Liver (tissue), 8 donors: ENCODE measurements at regions not wholly inside any gene's neighbourhood (a gene's known extent, or its start where the extent isn't known, plus 50 kb on each side); places are given as distances from the start of the nearest gene placed in this dataset.

Experiments
- DNase-seq: peaks from one replicate; pipeline ENCODE4 v3.0.0-alpha.2; 2017; ENCODE audit warnings: low spot score
- H3K27ac ChIP-seq, 2 donors: one replicate each; pipeline ENCODE4 v1.7.0; 2013; ENCODE audit warnings: inconsistent platforms in 2 of 2, low read length in 2 of 2, control low read depth in 1 of 2, low read depth in 1 of 2, mild to moderate bottlenecking in 1 of 2
- H3K27me3 ChIP-seq, 4 donors: one replicate each; pipeline versions ENCODE4 v1.6.1 to v1.7.0; 2013; ENCODE audit warnings: low read length in 3 of 4, inconsistent platforms in 1 of 4, mild to moderate bottlenecking in 1 of 4, moderate library complexity in 1 of 4; ENCODE audit not compliant: control insufficient read depth in 4 of 4, insufficient read depth in 4 of 4
- H3K36me3 ChIP-seq, 4 donors: one replicate each; pipeline versions ENCODE4 v1.6.1 to v1.7.0; 2013; ENCODE audit warnings: low read length in 3 of 4, mild to moderate bottlenecking in 3 of 4, low read depth in 1 of 4, moderate library complexity in 1 of 4; ENCODE audit not compliant: control insufficient read depth in 4 of 4, insufficient read depth in 3 of 4
- H3K4me1 ChIP-seq, 4 donors: one replicate each; pipeline versions ENCODE4 v1.6.1 to v1.7.0; 2013; ENCODE audit warnings: low read length in 3 of 4, mild to moderate bottlenecking in 3 of 4, moderate library complexity in 1 of 4; ENCODE audit not compliant: control insufficient read depth in 4 of 4, insufficient read depth in 4 of 4
- H3K4me3 ChIP-seq, 3 donors: one replicate each; pipeline versions ENCODE4 v1.6.1 to v1.7.0; 2013; ENCODE audit warnings: low read length in 3 of 3, control low read depth in 1 of 3, low read depth in 1 of 3, mild to moderate bottlenecking in 1 of 3
- H3K9ac ChIP-seq, 2 donors: one replicate each; pipeline ENCODE4 v1.7.0; 2013; ENCODE audit warnings: low read length in 2 of 2, mild to moderate bottlenecking in 2 of 2, moderate library complexity in 2 of 2, control low read depth in 1 of 2, low read depth in 1 of 2
- H3K9me3 ChIP-seq, 4 donors: one replicate each; pipeline versions ENCODE4 v1.6.1 to v1.7.0; 2013; ENCODE audit warnings: low read length in 3 of 4; ENCODE audit not compliant: control insufficient read depth in 4 of 4
- ATF3 ChIP-seq: IDR thresholded peaks from 2 replicates; pipeline ENCODE4 v1.6.1; 2016; ENCODE audit warnings: antibody characterized with exemption
- CTCF ChIP-seq: fragments of 150-350 bp; IDR thresholded peaks from 2 replicates; pipeline ENCODE4 v1.5.1; 2017; ENCODE audit warnings: improper control_type of control experiment, low read depth, low read length; ENCODE audit not compliant: missing input control
- EGR1 ChIP-seq, 2 donors: IDR thresholded peaks; 2 replicates each; pipeline ENCODE4 v1.6.1; 2016 to 2018; ENCODE audit warnings: antibody characterized with exemption in 2 of 2, low read depth in 2 of 2
- FOXA1 ChIP-seq: IDR thresholded peaks from 2 replicates; pipeline ENCODE4 v1.6.1; 2016; ENCODE audit warnings: antibody characterized with exemption
- FOXA2 ChIP-seq: IDR thresholded peaks from 2 replicates; pipeline ENCODE4 v1.6.1; 2016; ENCODE audit warnings: antibody characterized with exemption
- GABPA ChIP-seq, 2 donors: IDR thresholded peaks in 1 of 2; conservative IDR thresholded peaks in 1 of 2; 2 replicates each; pipeline ENCODE4 v1.6.1; 2016; ENCODE audit warnings: antibody characterized with exemption in 2 of 2, mild to moderate bottlenecking in 1 of 2, moderate library complexity in 1 of 2
- HNF4A ChIP-seq, 2 donors: conservative IDR thresholded peaks; 2 replicates each; pipeline ENCODE4 v1.6.1; 2016; ENCODE audit warnings: antibody characterized with exemption in 2 of 2, mild to moderate bottlenecking in 2 of 2
- HNF4G ChIP-seq: IDR thresholded peaks from 2 replicates; pipeline ENCODE4 v1.6.1; 2016; ENCODE audit warnings: antibody characterized with exemption
- JUND ChIP-seq, 2 donors: IDR thresholded peaks; 2 replicates each; pipeline ENCODE4 v1.6.1; 2016; ENCODE audit warnings: antibody characterized with exemption in 2 of 2
- MAX ChIP-seq: IDR thresholded peaks from 2 replicates; pipeline ENCODE4 v1.6.1; 2016; ENCODE audit warnings: antibody characterized with exemption
- NR2F2 ChIP-seq: IDR thresholded peaks from 2 replicates; pipeline ENCODE4 v1.6.1; 2016; ENCODE audit warnings: antibody characterized with exemption
- RAD21 ChIP-seq, 2 donors: IDR thresholded peaks; 2 replicates each; pipeline ENCODE4 v1.6.1; 2016; ENCODE audit warnings: antibody characterized with exemption in 2 of 2, mild to moderate bottlenecking in 2 of 2
- REST ChIP-seq: IDR thresholded peaks from 2 replicates; pipeline ENCODE4 v1.6.1; 2016; ENCODE audit warnings: antibody characterized with exemption, mild to moderate bottlenecking
- RXRA ChIP-seq, 2 donors: IDR thresholded peaks; 2 replicates each; pipeline ENCODE4 v1.6.1; 2017 to 2018; ENCODE audit warnings: antibody characterized with exemption in 2 of 2, mild to moderate bottlenecking in 1 of 2
- SP1 ChIP-seq: IDR thresholded peaks from 2 replicates; pipeline ENCODE4 v1.6.1; 2018; ENCODE audit warnings: antibody characterized with exemption, mild to moderate bottlenecking
- TAF1 ChIP-seq: conservative IDR thresholded peaks from 2 replicates; pipeline ENCODE4 v1.6.1; 2016; ENCODE audit warnings: antibody characterized with exemption, mild to moderate bottlenecking
- YY1 ChIP-seq: IDR thresholded peaks from 2 replicates; pipeline ENCODE4 v1.6.1; 2016; ENCODE audit warnings: antibody characterized with exemption, mild to moderate bottlenecking
- ZBTB33 ChIP-seq: IDR thresholded peaks from 2 replicates; pipeline ENCODE4 v1.6.1; 2016; ENCODE audit warnings: antibody characterized with exemption
- WGBS: extraction: QIAGEN DNeasy Blood & Tissue Kit; methylation state at CpG from one replicate; pipeline ENCODE4 v1.1.7; 2013; 5-methylcytosine and 5-hydroxymethylcytosine counted together
- donor health status: healthy.
- donor health status: healthy.
- donor health status: healthy.
- donor health status: healthy.
- donor health status: healthy.

- H3K36me3 ChIP-seq, result no peaks in the 10 kb centered on the region
- TF ChIP-seq HNF4G (no peak), GABPA (IDR thresholded peaks at IDR 0.05 in 1 of 2, conservative IDR thresholded peaks at IDR 0.05 in 1 of 2) (no peak), FOXA2 (no peak), YY1 (no peak), REST (no peak), NR2F2 (no peak), CTCF (no peak), EGR1 (IDR thresholded peaks at IDR 0.05; ENCODE audit: low read depth in 2 of 2) (no peak), RXRA (IDR thresholded peaks at IDR 0.05) (no peak), SP1 (no peak), JUND (IDR thresholded peaks at IDR 0.05) (no peak), ZBTB33 (no peak), HNF4A (conservative IDR thresholded peaks at IDR 0.05) (no peak), MAX (no peak), TAF1 (no peak), ATF3 (no peak), RAD21 (IDR thresholded peaks at IDR 0.05) (no peak), FOXA1 (no peak)
- no peaks in the 10 kb centered on the region for H3K4me1 ChIP-seq
- H3K27ac ChIP-seq, result no peak overlapping the region
- H3K9ac ChIP-seq, result no peak overlapping the region
- DNase-seq, result no peak
- H3K9me3 ChIP-seq, result no peaks in the 10 kb centered on the region
- no peaks in the 10 kb centered on the region for H3K27me3 ChIP-seq
- H3K4me3 ChIP-seq, result no peak overlapping the region
- WGBS, result 95% methylated on average over 2 of the region's 2 CpGs
These were observed 109.6 kb upstream of the SLC35F3 start for GRCh38 chr1:233794863-233795262.
